ENCODE measurements at regions not wholly inside any gene's neighbourhood (a gene's known extent, or its start where the extent isn't known, plus 50 kb on each side); places are given as distances from the start of the nearest gene placed in this dataset.
"Not testable (repeated sequence)": the region's sequence is repeated elsewhere in the genome, so short reads cannot be mapped to it uniquely, and the experiment has no call there.

GRCh38 chr2:95656553-95656952, 64.8 kb downstream of the TRIM43 start:
- TF ChIP-seq CTCF, POLR2A (IDR thresholded peaks at IDR 0.05): not testable (repeated sequence)
